ENCODE measurements at regions not wholly inside any gene's neighbourhood (a gene's known extent, or its start where the extent isn't known, plus 50 kb on each side); places are given as distances from the start of the nearest gene placed in this dataset.

DNA sequence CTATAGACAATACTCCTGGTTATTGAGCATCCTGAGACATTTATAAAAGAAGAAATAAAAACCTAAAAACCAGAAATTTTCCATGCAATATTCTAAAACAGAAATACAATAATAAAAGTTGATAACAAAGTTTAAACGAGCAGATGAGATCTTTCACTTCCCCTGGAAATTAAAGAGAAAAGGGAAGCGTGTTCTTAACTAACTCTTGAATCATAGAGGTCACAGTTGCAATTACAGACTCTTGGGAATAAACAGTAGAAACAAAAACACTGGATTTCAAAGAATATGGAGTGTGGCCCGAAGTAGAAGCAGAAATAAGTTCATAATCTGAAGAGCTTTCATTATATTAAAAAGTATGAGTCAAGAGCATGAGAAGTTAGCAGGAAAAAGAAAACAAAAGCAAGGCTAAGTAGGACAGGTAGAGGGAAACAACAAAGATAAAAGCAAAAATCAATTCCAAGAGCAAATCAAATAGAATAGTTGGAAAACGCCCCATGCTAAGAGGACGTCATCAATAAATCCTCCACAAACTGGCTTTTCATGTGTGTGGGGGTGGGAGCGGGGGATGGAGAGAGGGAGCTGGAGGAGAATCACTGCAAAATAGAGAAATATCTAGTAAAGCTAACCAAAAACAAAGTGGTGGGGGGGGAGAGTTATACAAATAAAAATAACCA, 55.2 kb upstream of the C10orf71 start:
- Mint-ChIP-seq H3K4me3 (no peak overlapping the region), H3K36me3 (peaks cover 0 to 8% (median 4%) of the 10 kb centered on the region in 3 donors), H3K9me3 (peaks cover 0 to 4% (median 0%) of the 10 kb centered on the region in 6 donors), H3K27me3 (ENCODE audit: low read depth in 3 of 3) (peaks cover 0 to 1% (median 0%) of the 10 kb centered on the region in 3 donors), H3K4me1 (no peaks in the 10 kb centered on the region), H3K27ac (no peak overlapping the region)
- no peak for DNase-seq

DNA sequence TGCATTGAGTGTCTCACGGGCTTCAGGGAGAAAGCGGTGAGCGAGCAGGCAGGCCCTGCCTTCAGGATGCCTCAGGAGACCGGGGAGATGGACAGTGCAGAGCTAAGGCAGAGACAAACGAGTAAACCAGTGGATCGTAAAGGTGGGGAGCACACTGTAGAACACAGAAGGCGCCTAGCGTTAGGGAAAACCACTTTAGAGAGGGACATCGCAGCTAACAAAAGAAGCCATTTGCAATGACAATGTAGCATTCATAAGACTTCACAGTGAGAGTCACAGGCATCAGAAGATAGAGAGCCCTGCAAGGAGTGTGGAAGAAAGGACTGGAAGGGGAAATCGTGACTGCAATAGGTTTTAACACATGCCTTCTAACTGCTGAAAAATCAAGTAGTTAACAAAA, 54.9 kb upstream of the TMEM273 start:
- peaks cover 0 to 3% (median 0%) of the 10 kb centered on the region in 3 donors for H3K27me3 Mint-ChIP-seq (ENCODE audit: low read depth in 3 of 3)
- H3K9me3 Mint-ChIP-seq = peaks cover 0 to 3% (median 0%) of the 10 kb centered on the region in 6 donors
- H3K4me3 Mint-ChIP-seq = no peak overlapping the region
- H3K4me1 Mint-ChIP-seq = no peaks in the 10 kb centered on the region
- no peak for DNase-seq
- H3K36me3 Mint-ChIP-seq = peaks cover 0 to 5% (median 4%) of the 10 kb centered on the region in 3 donors
- no peak overlapping the region for H3K27ac Mint-ChIP-seq

DNA sequence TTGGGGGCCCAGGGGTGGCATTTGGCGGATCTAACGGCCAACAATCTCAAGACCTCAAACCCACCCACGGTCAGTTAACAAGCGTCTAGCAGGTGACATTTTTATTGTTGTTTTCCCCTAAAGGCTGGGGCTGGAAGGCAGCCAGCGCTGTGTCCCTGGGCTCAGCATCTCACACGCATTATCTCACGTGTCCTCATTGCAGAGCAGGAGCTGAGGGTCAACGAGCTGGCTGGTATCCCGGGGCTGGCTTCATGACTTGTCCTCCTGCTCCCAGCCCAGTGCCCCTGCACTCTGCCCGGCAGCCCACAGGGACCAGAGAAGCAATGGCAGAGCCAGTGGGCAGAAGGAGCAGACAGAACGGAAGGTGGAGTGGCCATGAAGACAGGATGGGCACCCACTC, 54.4 kb upstream of the TMEM273 start:
- no peak overlapping the region for H3K4me3 Mint-ChIP-seq
- H3K27ac Mint-ChIP-seq = no peak overlapping the region

DNA sequence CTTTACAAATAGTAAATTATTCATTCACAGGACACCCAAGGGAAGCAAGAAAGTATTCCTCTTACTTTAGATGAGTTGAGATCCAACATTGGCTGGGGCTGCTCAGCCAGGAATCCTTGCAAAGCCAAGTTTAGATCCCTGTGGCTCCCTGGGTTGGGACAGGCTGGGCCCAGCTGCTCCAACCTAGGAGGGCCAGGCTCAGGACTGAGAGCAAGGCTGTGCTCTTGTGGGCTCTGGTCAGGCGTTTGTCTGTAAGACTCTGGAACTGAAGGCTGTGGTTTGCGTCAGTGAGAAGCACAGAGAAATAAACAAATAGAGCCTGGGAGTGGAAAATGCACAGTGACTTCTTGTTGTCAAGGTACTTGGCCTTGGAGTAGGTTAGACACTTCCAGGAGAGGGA, 53.2 kb upstream of the TMEM273 start:
- Mint-ChIP-seq H3K27ac (peak overlapping the region in 1 of 6 donors; percentile 32), H3K36me3 (peaks cover 0 to 4% (median 4%) of the 10 kb centered on the region in 3 donors), H3K27me3 (ENCODE audit: low read depth in 3 of 3) (peaks cover 0 to 3% (median 1%) of the 10 kb centered on the region in 3 donors), H3K4me1 (no peaks in the 10 kb centered on the region), H3K9me3 (no peaks in the 10 kb centered on the region), H3K4me3 (no peak overlapping the region)
- no peak for DNase-seq

More for the DNA sequence above, 54.4 kb upstream of the TMEM273 start:
- Mint-ChIP-seq H3K4me1 (no peaks in the 10 kb centered on the region), H3K27me3 (ENCODE audit: low read depth in 3 of 3) (peaks cover 0 to 3% (median 0%) of the 10 kb centered on the region in 3 donors), H3K9me3 (no peaks in the 10 kb centered on the region), H3K36me3 (peaks cover 0 to 7% (median 4%) of the 10 kb centered on the region in 3 donors)
- no peak for DNase-seq

DNA sequence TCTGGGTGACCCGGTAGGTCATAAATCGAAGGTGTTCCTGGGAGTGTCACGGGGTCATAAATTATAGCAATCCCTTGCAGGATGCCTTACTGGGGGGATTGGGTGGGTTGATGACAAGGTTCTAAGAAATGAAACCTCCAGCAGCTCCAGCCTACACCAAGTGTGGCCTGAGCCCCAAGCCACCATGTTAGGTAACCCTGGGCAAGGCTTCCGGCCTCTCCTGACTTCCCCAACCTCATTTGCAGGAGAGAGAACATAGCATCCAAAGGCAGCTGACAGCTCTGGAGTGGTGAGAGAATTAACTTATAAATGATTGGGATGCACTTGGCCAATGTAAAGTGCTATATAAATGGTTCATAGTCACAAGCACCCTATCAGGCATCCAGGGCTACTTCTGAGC, 52.8 kb upstream of the TMEM273 start:
- Mint-ChIP-seq H3K4me1 (no peaks in the 10 kb centered on the region), H3K9me3 (no peaks in the 10 kb centered on the region), H3K27me3 (ENCODE audit: low read depth in 3 of 3) (peaks cover 0 to 3% (median 1%) of the 10 kb centered on the region in 3 donors), H3K27ac (no peak overlapping the region), H3K4me3 (no peak overlapping the region), H3K36me3 (peaks cover 0 to 4% (median 4%) of the 10 kb centered on the region in 3 donors)
- no peak for DNase-seq
